Mucosa of descending colon (tissue), 3 donors: ENCODE measurements at regions not wholly inside any gene's neighbourhood (a gene's known extent, or its start where the extent isn't known, plus 50 kb on each side); places are given as distances from the start of the nearest gene placed in this dataset.

ENCODE experiments used
- ATAC-seq: fragments of 200-7000 bp; cut with Tn5 transposase; one replicate; pipeline ENCODE4 v1.9.1; 2020; ENCODE audit warnings: mild to moderate bottlenecking, moderate library complexity
- DNase-seq, 3 donors: peaks; one replicate each; pipeline ENCODE4 v3.0.0-alpha.2; 2020
- H3K36me3 ChIP-seq: fragments of 200-600 bp; one replicate; pipeline ENCODE4 v1.8.0; 2021; ENCODE audit warnings: low read depth, mild to moderate bottlenecking
- H3K4me1 ChIP-seq: fragments of 200-600 bp; one replicate; pipeline ENCODE4 v1.8.0; 2021; ENCODE audit warnings: low read depth, mild to moderate bottlenecking
- H3K4me3 ChIP-seq: fragments of 200-600 bp; one replicate; pipeline ENCODE4 v1.8.0; 2021; ENCODE audit warnings: mild to moderate bottlenecking
- H3K9me3 ChIP-seq: fragments of 200-600 bp; one replicate; pipeline ENCODE4 v1.8.0; 2021; ENCODE audit warnings: mild to moderate bottlenecking
- CTCF ChIP-seq: fragments of 200-600 bp; IDR thresholded peaks from one replicate; pipeline ENCODE4 v1.8.0; 2022; ENCODE audit warnings: antibody characterized with exemption, mild to moderate bottlenecking
- intact Hi-C, 2 donors: fragments of 100-400 bp; cut with DNase I in 1 of 2; cut with micrococcal nuclease in 1 of 2; formaldehyde crosslinking; loops; one replicate each; pipeline versions ENCODE4 v1.11.0 to v1.11.1; 2022; cut with DNase I, micrococcal nuclease
- donor health status: DM: no; HTN: no; CAD: no; lungs with moderate emphysema.
- donor health status: DM: no; HTN: no; CAD: no.
- donor health status: DM: no; HTN: yes; CAD: no.

- ATAC-seq: no peak
- Histone ChIP-seq H3K4me3 (no peak overlapping the region), H3K9me3 (no peaks in the 10 kb centered on the region), H3K36me3 (no peaks in the 10 kb centered on the region), H3K4me1 (no peaks in the 10 kb centered on the region)
- intact Hi-C loops: no loop called here
- TF ChIP-seq CTCF: no peak
- DNase-seq: no peak
Measured at GRCh38 chr5:171599957-171600612, 180.6 kb downstream of the FGF18 start.

GRCh38 chr5:171600741-171601265, 181.4 kb downstream of the FGF18 start:
- H3K4me3 ChIP-seq: no peak overlapping the region
- H3K9me3 ChIP-seq: no peaks in the 10 kb centered on the region
- ATAC-seq: peak; percentile 15
- no peaks in the 10 kb centered on the region for H3K4me1 ChIP-seq
- TF ChIP-seq CTCF: no peak
- intact Hi-C loops: no loop called here
- DNase-seq: peak in 1 of 3 donors; percentile 14
- no peaks in the 10 kb centered on the region for H3K36me3 ChIP-seq

GRCh38 chr5:171601266-171601881, 181.9 kb downstream of the FGF18 start:
- H3K4me1 ChIP-seq: no peaks in the 10 kb centered on the region
- no peak overlapping the region for H3K4me3 ChIP-seq
- TF ChIP-seq CTCF: no peak
- intact Hi-C loops: no loop called here
- ATAC-seq: peak; percentile 10
- H3K36me3 ChIP-seq: no peaks in the 10 kb centered on the region
- H3K9me3 ChIP-seq: no peaks in the 10 kb centered on the region
- DNase-seq: no peak

GRCh38 chr5:171603591-171603990, 182.0 kb upstream of the SMIM23 start:
- Histone ChIP-seq H3K4me3 (no peak overlapping the region), H3K4me1 (no peaks in the 10 kb centered on the region), H3K9me3 (peaks cover 4% of the 10 kb centered on the region), H3K36me3 (no peaks in the 10 kb centered on the region)
- intact Hi-C loops: no loop called here
- ATAC-seq (no peak), DNase-seq (no peak)
- no peak for TF ChIP-seq CTCF

DNA sequence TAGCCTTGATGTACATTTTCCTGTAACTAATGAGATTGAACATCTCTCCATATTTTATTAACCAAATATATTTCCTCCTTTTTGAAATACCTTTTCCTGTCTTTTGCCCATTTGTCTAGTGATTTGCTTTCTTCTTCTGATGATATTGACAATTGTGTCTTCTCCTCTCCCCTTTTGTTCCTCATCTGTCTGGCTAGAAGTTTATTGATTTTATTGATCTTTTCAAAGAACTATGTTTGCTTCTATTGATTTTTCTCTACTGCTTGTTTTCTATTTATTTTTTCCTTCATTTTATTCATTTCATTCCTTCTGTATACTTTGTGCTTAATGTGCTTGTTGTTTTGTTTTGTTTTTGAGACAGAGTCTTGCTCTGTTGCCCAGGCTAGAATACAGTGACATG, 181.4 kb upstream of the SMIM23 start:
- Histone ChIP-seq H3K9me3 (peaks cover 4% of the 10 kb centered on the region), H3K4me3 (no peak overlapping the region), H3K36me3 (no peaks in the 10 kb centered on the region), H3K4me1 (no peaks in the 10 kb centered on the region)
- ATAC-seq (no peak), DNase-seq (no peak)
- TF ChIP-seq CTCF: no peak
- intact Hi-C loops: no loop called here
